GM10248 (cell line): ENCODE measurements at regions not wholly inside any gene's neighbourhood (a gene's known extent, or its start where the extent isn't known, plus 50 kb on each side); places are given as distances from the start of the nearest gene placed in this dataset.
"Not testable (repeated sequence)": the region's sequence is repeated elsewhere in the genome, so short reads cannot be mapped to it uniquely, and the experiment has no call there.

Experiments used
- CTCF ChIA-PET: fragments of 300-600 bp; sonication (Branson Sonifier 250); formaldehyde crosslinking; extraction: SDS; loops from one replicate; lab custom pipeline; 2021; ENCODE audit warnings: antibody characterized with exemption; lab: Yijun Ruan, JAX
- POLR2A ChIA-PET: fragments of 350-650 bp; sonication (Branson Sonifier 250); formaldehyde crosslinking; extraction: SDS; loops from one replicate; lab custom pipeline; 2020; ENCODE audit warnings: antibody characterized with exemption; lab: Yijun Ruan, JAX
- DNase-seq: peaks from one replicate; pipeline ENCODE4 v3.0.0; 2012; ENCODE audit errors: extremely low spot score
- CTCF ChIP-seq: IDR thresholded peaks from 2 replicates; pipeline ENCODE4 v1.5.1; 2012; ENCODE audit warnings: mild to moderate bottlenecking, low read depth; ENCODE audit errors: extremely low read depth, missing control alignments, control extremely low read depth

GRCh38 chr5:6250121-6250520, 128.2 kb downstream of the MED10 start:
- ChIA-PET CTCF (no interaction called here), POLR2A (no interaction called here)
- no peak for DNase-seq
- TF ChIP-seq CTCF = no peak

DNA sequence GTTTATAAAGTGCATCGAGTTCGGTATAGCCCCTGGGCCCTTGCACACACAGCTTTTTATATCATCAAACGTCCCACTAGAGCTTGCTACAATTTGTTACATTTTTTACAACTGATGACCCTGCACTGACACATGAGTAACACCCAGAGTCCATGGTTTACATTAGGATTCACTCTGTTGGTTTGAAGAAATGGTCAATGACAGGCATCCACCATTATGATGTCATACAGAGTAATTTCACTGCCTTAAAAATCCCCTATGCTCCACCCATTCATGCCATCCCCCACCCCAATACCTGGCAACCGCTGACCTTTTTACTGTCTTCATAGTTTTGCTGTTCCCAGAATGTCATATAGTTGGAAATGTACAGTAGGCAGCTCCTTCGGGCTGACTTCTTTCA, 130.2 kb downstream of the MED10 start:
- no peak for DNase-seq
- ChIA-PET CTCF (interaction anchor here (1.5 kb wide), 1 partner anchor 13 kb away, joined by 3 read pairs; no protein-coding TSS in a partner anchor), POLR2A (no interaction called here)
- TF ChIP-seq CTCF = no peak

DNA sequence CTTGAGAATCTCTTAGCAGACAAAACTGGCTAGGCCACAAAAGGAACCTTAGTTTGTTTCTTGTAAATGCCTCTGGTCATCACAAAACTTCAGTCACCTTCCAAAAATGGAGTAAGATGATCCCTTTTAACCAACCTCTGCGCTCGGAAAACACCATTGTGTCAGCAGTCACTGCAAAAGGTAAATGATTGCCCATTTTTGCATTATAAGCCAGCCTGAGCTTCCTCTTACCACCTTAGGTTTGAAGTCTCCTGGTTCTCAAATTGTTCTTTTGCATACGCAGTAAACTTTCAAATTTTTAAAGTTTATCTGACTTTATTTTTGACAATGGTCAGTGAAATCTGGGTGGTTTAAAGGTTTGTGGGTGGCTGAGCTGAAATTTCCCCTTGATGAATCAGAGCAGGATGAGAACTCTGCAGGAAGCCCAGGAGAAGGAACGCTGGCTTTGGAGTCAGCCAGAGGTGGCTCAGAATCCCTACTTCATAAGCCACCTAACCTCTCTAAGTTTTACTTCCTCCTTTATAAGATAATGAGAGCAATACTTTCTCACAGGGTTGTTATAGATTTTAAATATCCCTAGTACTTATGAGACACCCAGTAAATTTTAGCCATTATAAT, 131.4 kb downstream of the MED10 start:
- ChIA-PET CTCF (no interaction called here), POLR2A (no interaction called here)
- DNase-seq = no peak
- TF ChIP-seq CTCF = no peak

DNA sequence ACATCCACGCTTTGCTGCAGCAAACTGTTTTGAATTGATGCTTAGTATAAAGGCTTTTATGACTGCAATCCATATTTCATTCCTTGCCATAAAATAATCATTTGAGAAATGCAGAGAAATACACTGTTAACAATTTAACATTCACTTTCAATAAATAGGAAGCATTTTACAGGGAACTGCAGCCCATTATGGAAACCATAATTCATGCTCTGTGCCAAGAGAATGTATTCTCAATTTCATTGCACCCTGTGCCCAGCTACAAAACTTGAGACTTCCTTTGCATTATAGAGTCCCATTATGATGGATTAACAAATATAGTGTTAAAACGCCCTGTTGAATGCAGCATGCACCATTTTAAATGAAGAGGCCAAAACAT, 134.0 kb downstream of the MED10 start:
- CTCF ChIA-PET = no interaction called here
- no peak for TF ChIP-seq CTCF
- POLR2A ChIA-PET = no interaction called here
- no peak for DNase-seq

GRCh38 chr5:6243706-6244338, 134.5 kb downstream of the MED10 start:
- no peak for TF ChIP-seq CTCF
- ChIA-PET CTCF (no interaction called here), POLR2A (no interaction called here)
- no peak for DNase-seq

DNA sequence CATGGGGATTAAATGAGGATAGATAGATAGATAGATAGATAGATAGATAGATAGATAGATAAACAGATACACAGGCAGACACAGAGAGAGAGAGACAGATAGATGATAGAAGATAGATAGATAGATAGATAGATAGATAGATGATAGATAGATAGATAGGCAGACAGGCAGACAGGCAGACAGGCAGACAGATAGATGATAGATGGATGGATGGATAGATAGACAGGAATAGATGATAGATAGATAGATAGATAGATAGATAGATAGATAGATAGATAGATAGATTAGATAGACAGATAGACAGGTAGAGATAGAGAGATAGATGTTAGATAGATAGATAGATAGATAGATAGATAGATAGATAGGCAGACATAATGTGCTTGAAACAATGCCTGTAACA, 137.3 kb downstream of the MED10 start:
- POLR2A ChIA-PET, CTCF ChIA-PET, DNase-seq: not testable (repeated sequence)

GRCh38 chr5:6236858-6237481, 141.4 kb downstream of the MED10 start:
- CTCF ChIA-PET = no interaction called here
- POLR2A ChIA-PET = no interaction called here
- no peak for TF ChIP-seq CTCF
- peak; percentile 33 for DNase-seq
